ENCODE measurements at regions not wholly inside any gene's neighbourhood (a gene's known extent, or its start where the extent isn't known, plus 50 kb on each side); places are given as distances from the start of the nearest gene placed in this dataset.

DNA sequence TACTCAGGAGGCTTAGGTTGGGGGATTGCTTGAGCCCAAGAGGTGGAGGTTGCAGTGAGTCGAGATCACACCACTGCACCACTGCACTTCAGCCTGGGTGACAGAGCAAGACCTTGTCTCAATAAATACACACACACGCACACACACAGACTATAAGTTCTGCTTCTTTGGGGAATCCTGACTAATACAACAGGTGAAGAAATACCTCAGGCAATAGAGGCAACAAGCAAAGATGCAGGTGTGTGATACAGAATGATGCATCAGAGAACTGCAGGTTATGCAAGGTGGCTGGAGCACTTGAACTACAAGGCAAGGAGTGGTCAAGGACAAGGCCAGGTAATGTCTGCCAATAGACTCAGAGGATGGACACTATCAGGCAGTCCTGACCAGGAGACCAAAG lies 117.6 kb upstream of the ZNF678 start:
- TF ChIP-seq, protein P1, sequence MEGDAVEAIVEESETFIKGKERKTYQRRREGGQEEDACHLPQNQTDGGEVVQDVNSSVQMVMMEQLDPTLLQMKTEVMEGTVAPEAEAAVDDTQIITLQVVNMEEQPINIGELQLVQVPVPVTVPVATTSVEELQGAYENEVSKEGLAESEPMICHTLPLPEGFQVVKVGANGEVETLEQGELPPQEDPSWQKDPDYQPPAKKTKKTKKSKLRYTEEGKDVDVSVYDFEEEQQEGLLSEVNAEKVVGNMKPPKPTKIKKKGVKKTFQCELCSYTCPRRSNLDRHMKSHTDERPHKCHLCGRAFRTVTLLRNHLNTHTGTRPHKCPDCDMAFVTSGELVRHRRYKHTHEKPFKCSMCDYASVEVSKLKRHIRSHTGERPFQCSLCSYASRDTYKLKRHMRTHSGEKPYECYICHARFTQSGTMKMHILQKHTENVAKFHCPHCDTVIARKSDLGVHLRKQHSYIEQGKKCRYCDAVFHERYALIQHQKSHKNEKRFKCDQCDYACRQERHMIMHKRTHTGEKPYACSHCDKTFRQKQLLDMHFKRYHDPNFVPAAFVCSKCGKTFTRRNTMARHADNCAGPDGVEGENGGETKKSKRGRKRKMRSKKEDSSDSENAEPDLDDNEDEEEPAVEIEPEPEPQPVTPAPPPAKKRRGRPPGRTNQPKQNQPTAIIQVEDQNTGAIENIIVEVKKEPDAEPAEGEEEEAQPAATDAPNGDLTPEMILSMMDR (IDR thresholded peaks at IDR 0.05; ENCODE audit: insufficient read depth, low read length) = no peak
- TF ChIP-seq, protein P2, sequence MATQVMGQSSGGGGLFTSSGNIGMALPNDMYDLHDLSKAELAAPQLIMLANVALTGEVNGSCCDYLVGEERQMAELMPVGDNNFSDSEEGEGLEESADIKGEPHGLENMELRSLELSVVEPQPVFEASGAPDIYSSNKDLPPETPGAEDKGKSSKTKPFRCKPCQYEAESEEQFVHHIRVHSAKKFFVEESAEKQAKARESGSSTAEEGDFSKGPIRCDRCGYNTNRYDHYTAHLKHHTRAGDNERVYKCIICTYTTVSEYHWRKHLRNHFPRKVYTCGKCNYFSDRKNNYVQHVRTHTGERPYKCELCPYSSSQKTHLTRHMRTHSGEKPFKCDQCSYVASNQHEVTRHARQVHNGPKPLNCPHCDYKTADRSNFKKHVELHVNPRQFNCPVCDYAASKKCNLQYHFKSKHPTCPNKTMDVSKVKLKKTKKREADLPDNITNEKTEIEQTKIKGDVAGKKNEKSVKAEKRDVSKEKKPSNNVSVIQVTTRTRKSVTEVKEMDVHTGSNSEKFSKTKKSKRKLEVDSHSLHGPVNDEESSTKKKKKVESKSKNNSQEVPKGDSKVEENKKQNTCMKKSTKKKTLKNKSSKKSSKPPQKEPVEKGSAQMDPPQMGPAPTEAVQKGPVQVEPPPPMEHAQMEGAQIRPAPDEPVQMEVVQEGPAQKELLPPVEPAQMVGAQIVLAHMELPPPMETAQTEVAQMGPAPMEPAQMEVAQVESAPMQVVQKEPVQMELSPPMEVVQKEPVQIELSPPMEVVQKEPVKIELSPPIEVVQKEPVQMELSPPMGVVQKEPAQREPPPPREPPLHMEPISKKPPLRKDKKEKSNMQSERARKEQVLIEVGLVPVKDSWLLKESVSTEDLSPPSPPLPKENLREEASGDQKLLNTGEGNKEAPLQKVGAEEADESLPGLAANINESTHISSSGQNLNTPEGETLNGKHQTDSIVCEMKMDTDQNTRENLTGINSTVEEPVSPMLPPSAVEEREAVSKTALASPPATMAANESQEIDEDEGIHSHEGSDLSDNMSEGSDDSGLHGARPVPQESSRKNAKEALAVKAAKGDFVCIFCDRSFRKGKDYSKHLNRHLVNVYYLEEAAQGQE (IDR thresholded peaks at IDR 0.05; ENCODE audit: insufficient replicate concordance, low read depth) = no peak
- TF ChIP-seq POLR2AphosphoS5 (IDR thresholded peaks at IDR 0.05; ENCODE audit: low read depth) (no peak), SPI1 (IDR thresholded peaks at IDR 0.05; ENCODE audit: borderline replicate concordance, low read depth) (no peak)

All from HL-60 (cell line).